Rectal smooth muscle tissue (tissue), 1 donor: ENCODE measurements at regions not wholly inside any gene's neighbourhood (a gene's known extent, or its start where the extent isn't known, plus 50 kb on each side); places are given as distances from the start of the nearest gene placed in this dataset.

Experiments used
- H3K27ac ChIP-seq: one replicate; pipeline ENCODE4 v1.7.0; 2013; ENCODE audit warnings: low read depth, low read length, inconsistent platforms
- H3K27me3 ChIP-seq: one replicate; pipeline ENCODE4 v1.7.0; 2013; ENCODE audit warnings: low read length; ENCODE audit not compliant: control insufficient read depth, insufficient read depth
- H3K36me3 ChIP-seq: one replicate; pipeline ENCODE4 v1.7.0; 2013; ENCODE audit warnings: low read length; ENCODE audit not compliant: control insufficient read depth, insufficient read depth
- H3K4me1 ChIP-seq: one replicate; pipeline ENCODE4 v1.7.0; 2013; ENCODE audit warnings: low read length; ENCODE audit not compliant: control insufficient read depth, insufficient read depth
- H3K4me3 ChIP-seq: one replicate; pipeline ENCODE4 v1.7.0; 2013; ENCODE audit warnings: low read length
- H3K9ac ChIP-seq: one replicate; pipeline ENCODE4 v1.7.0; 2013; ENCODE audit warnings: low read length

DNA sequence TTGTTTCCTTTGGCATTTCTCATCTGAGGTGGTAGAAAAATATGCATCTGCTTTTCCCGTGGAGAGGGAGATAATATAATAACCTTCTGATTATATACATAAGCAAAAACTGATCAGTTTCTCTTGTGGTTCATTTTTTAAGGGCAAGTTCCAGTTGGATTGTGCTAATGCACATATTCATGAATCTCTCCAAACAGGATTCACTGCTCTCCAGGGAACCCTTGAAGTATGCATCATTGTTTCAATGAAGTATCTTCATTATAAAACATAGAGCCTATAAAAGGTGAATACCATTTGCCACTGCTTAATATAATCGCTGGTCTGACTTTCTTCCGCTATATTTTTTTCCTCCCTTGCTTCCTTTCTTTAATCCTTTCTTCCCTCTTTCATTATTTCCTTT is 384.7 kb downstream of the FIGN start:
- H3K27me3 ChIP-seq = no peaks in the 10 kb centered on the region
- no peak overlapping the region for H3K27ac ChIP-seq
- no peak overlapping the region for H3K9ac ChIP-seq

DNA sequence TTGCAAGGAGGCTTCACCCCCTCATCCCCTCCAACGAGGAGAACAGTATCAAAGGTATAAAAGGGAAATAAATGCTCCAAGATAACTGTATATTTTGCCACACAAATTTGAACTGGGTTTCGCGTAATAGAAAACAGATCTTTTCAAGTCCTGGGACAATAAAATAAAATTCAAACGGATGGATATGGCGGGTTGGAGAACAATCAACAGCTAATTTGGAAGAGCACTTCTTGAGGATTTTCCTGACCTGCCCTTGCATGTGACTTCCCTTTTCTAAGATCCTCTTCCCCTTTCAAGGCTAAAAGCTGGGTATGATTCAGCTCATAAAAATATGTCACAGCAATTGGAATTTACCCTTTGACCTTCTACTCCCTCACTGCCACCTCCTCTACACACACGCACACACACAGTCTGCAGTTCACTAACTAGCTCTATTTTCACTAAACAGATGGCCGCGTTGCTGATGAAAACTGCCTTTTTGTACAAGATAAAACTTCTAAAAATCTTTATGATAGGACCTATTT is 386.9 kb downstream of the FIGN start:
- Histone ChIP-seq H3K9ac (no peak overlapping the region), H3K27ac (peak overlapping the region; percentile 73), H3K4me3 (peak overlapping the region; percentile 62), H3K36me3 (no peaks in the 10 kb centered on the region), H3K4me1 (no peaks in the 10 kb centered on the region), H3K27me3 (no peaks in the 10 kb centered on the region)

More for the DNA sequence above, 384.7 kb downstream of the FIGN start:
- no peak overlapping the region for H3K4me3 ChIP-seq
- no peaks in the 10 kb centered on the region for H3K36me3 ChIP-seq
- H3K4me1 ChIP-seq = no peaks in the 10 kb centered on the region

DNA sequence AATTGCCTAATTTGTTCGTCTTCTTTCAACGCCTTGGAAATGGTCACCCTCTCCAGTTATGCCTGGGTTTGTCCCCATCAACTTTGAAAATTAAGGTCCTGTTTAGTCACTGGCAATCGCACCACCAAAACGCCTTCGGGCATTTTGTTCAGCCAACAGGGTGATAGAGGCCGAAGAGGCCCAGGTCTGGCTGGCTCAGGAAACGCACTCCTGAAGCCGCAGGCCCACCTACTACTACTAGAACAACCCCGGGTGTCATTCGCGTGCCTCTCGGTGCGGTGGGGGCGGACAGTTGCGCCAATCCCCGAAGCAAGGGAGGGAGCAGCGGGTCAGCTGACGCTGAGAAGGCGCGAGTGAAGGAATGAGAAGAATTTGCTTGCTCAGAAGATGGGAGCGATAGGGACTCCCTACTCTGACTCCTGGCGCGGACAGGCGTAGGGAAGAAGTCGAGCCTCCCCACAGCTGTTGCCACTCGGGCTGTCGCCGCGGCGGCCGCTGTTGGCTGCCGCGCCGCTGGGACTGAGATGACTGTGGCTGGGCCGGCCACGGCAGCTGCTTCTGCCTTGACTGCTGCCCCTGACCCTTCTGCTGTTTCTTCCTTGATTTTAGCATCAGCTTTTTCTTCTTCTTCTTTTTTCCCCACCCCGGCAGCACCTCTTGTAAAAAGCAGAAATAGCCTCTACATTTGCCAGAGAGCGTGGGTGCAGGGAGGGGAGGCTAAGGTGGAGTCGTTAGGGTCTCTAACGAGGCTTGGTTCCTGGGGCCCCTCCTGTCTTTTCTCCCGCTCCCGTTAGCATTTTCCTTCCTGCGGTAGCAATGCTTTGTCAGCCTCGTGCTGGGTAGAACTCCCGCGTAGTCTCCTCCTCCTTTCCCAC is 387.6 kb downstream of the FIGN start:
- Histone ChIP-seq H3K27ac (peak overlapping the region; percentile 73), H3K27me3 (no peaks in the 10 kb centered on the region), H3K4me3 (peak overlapping the region; percentile 62), H3K4me1 (no peaks in the 10 kb centered on the region), H3K9ac (no peak overlapping the region), H3K36me3 (no peaks in the 10 kb centered on the region)

DNA sequence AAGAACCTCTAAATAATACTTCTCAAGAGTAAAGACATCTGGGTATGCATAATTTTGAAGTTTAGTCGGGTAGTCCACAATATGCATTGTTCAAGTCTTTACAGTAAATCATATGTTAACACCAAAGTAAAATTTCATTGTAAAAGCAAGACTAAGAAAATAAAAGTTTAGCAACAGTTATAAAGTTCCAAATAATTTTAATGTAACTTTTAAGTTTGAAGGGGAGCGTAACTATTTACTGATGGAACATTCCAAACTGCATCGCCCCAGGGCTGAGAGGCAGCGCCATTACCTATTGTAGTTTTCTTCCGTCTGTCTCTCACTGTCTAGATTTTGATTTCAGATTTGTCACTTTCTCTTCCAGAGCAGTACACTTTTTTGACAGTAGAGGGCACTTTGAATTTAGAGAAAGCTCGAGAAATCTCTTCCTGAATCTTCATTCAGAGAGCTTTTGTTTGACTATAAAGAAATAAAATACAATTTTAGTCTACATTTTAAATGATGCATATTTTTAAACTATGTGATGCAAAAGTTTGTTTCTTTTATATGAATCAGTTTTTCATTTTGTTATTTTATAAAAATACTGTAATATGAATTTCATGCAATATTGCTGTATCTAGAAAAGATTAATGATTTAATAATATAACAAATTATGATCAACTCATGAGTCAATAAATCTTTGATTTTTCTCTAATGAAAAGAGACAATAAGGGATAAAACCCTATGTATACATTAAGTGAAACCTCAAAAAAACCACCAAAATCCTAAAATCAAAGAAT is 389.8 kb downstream of the FIGN start:
- H3K9ac ChIP-seq = no peak overlapping the region
- no peaks in the 10 kb centered on the region for H3K27me3 ChIP-seq
- H3K36me3 ChIP-seq = no peaks in the 10 kb centered on the region
- H3K4me1 ChIP-seq = no peaks in the 10 kb centered on the region
- no peak overlapping the region for H3K4me3 ChIP-seq
- H3K27ac ChIP-seq = no peak overlapping the region

DNA sequence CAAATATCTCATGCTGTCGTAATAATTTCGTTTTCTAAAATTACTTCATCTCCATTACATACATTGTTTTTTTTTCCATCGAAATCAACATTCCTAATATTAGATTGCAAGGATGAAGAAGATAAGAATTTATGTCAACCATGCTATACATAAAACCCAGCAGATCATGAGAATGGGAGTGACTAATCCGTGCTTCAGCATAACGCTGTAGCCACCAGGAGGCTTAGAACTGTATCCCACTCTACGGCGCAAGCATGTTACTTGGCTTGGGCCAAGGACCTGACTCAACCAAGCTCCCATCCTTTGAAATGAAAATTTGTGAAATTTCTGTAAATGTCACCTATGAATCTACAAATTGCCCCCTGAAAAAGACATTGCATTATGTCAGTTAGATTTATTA is 392.5 kb downstream of the FIGN start:
- no peaks in the 10 kb centered on the region for H3K27me3 ChIP-seq
- no peak overlapping the region for H3K4me3 ChIP-seq
- H3K4me1 ChIP-seq = no peaks in the 10 kb centered on the region
- H3K36me3 ChIP-seq = no peaks in the 10 kb centered on the region
- no peak overlapping the region for H3K27ac ChIP-seq
- no peak overlapping the region for H3K9ac ChIP-seq

GRCh38 chr2:163341426-163341825 is 394.4 kb downstream of the FIGN start:
- no peak overlapping the region for H3K4me3 ChIP-seq
- H3K27me3 ChIP-seq = no peaks in the 10 kb centered on the region
- no peaks in the 10 kb centered on the region for H3K36me3 ChIP-seq
- no peaks in the 10 kb centered on the region for H3K4me1 ChIP-seq
- no peak overlapping the region for H3K27ac ChIP-seq
- no peak overlapping the region for H3K9ac ChIP-seq

GRCh38 chr2:163338270-163338669 is 397.5 kb downstream of the FIGN start:
- no peak overlapping the region for H3K27ac ChIP-seq
- H3K9ac ChIP-seq = no peak overlapping the region
- no peak overlapping the region for H3K4me3 ChIP-seq
- no peaks in the 10 kb centered on the region for H3K27me3 ChIP-seq
- no peaks in the 10 kb centered on the region for H3K36me3 ChIP-seq
- H3K4me1 ChIP-seq = no peaks in the 10 kb centered on the region

- H3K27ac ChIP-seq = no peak overlapping the region
- no peaks in the 10 kb centered on the region for H3K36me3 ChIP-seq
- H3K9ac ChIP-seq = no peak overlapping the region
- no peaks in the 10 kb centered on the region for H3K27me3 ChIP-seq
- no peaks in the 10 kb centered on the region for H3K4me1 ChIP-seq
- H3K4me3 ChIP-seq = no peak overlapping the region
These were observed 411.1 kb downstream of the FIGN start for GRCh38 chr2:163324677-163325076.

DNA sequence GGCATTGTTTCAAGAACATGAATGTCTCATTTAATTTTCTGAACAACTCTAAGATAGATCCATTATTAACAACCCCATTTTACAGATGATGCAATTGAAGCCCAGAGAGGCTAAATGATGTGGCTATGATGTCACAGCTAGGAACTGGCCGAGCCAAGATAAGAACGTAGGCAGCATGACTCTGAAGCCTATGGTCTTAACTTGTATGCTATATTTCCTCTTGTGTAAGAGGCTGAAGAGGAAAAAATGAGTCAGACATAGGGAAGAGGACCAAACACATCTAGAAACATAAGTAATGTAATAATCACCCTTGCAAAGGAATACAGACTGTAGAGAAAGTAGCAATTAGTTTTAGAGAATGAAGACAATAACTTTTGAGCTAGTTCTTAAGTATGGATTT is 416.8 kb downstream of the FIGN start:
- Histone ChIP-seq H3K9ac (no peak overlapping the region), H3K27ac (no peak overlapping the region), H3K4me3 (no peak overlapping the region), H3K36me3 (no peaks in the 10 kb centered on the region), H3K27me3 (no peaks in the 10 kb centered on the region), H3K4me1 (no peaks in the 10 kb centered on the region)

GRCh38 chr2:163314712-163315111 is 421.1 kb downstream of the FIGN start:
- Histone ChIP-seq H3K27ac (no peak overlapping the region), H3K9ac (no peak overlapping the region), H3K4me1 (no peaks in the 10 kb centered on the region), H3K36me3 (no peaks in the 10 kb centered on the region), H3K27me3 (no peaks in the 10 kb centered on the region), H3K4me3 (no peak overlapping the region)

DNA sequence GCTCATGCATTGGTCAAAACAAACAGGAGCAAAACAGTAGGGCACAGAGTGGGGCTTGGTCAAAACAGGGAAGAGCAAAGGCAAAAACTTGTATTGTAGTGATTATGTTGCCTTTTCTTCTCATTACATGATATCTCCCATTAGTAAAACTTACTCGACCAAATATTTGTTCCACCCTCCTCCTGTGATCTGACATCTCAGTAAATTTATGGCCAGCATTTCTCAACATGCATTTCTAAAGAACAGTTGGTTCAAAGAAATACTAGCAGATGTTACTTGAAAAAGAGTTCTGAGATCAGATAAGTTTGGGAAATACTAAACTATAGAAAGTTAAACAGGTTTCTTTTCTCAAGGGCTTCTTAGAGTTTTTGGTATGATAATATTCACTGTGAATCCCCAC is 423.1 kb downstream of the FIGN start:
- Histone ChIP-seq H3K9ac (no peak overlapping the region), H3K4me3 (no peak overlapping the region), H3K27ac (no peak overlapping the region), H3K36me3 (no peaks in the 10 kb centered on the region), H3K4me1 (no peaks in the 10 kb centered on the region), H3K27me3 (no peaks in the 10 kb centered on the region)

GRCh38 chr2:163306647-163307046 is 429.2 kb downstream of the FIGN start:
- Histone ChIP-seq H3K27ac (no peak overlapping the region), H3K4me1 (no peaks in the 10 kb centered on the region), H3K36me3 (no peaks in the 10 kb centered on the region), H3K4me3 (no peak overlapping the region), H3K9ac (no peak overlapping the region), H3K27me3 (no peaks in the 10 kb centered on the region)
